ENCODE measurements at regions not wholly inside any gene's neighbourhood (a gene's known extent, or its start where the extent isn't known, plus 50 kb on each side); places are given as distances from the start of the nearest gene placed in this dataset.

- ChIA-PET CTCF (no interaction called here), RAD21 (ENCODE audit: low non-redundant PET in 1 of 2, low total read pairs in 2 of 2, uncharacterized antibody in 2 of 2, unreplicated experiment in 2 of 2) (no interaction called here), POLR2A (no interaction called here)
- Histone ChIP-seq H3K4me1 (ENCODE audit: control insufficient read depth in 1 of 2, insufficient read depth in 2 of 2, low read length in 2 of 2) (no peaks in the 10 kb centered on the region), H3K9me3 (ENCODE audit: control insufficient read depth in 1 of 2, insufficient read depth in 1 of 2, low read depth in 1 of 2, low read length in 2 of 2) (no peaks in the 10 kb centered on the region), H3K27ac (ENCODE audit: low read depth, low read length) (no peak overlapping the region), H3K4me2 (ENCODE audit: low read length) (no peak overlapping the region), H3K27me3 (ENCODE audit: insufficient read depth, low read length) (no peaks in the 10 kb centered on the region), H3K79me2 (ENCODE audit: insufficient read depth, low read length) (no peaks in the 10 kb centered on the region), H3K4me3 (replicated peaks in 1 of 2; ENCODE audit: low read depth in 1 of 2, low read length in 2 of 2) (no peak overlapping the region), H3K9ac (ENCODE audit: low read length) (no peak overlapping the region), H4K20me1 (ENCODE audit: insufficient read depth) (no peaks in the 10 kb centered on the region), H2AFZ (ENCODE audit: low read depth, low read length, poor library complexity, severe bottlenecking) (no peak overlapping the region), H3K9me2 (ENCODE audit: insufficient read depth) (no peaks in the 10 kb centered on the region), H3K36me3 (ENCODE audit: control insufficient read depth in 1 of 2, insufficient read depth in 2 of 2, low read length in 2 of 2) (no peaks in the 10 kb centered on the region)
- DNase-seq (ENCODE audit: low read depth, low spot score): no peak
- TF ChIP-seq MAX (IDR thresholded peaks at IDR 0.05): no peak
- no peak for TF ChIP-seq EZH2phosphoT487 (IDR thresholded peaks at IDR 0.05; ENCODE audit: borderline replicate concordance)
- TF ChIP-seq ZNF274 (IDR thresholded peaks at IDR 0.05; ENCODE audit: low read depth, low read length): no peak
- no peak for TF ChIP-seq YY1 (IDR thresholded peaks at IDR 0.05; ENCODE audit: extremely low read depth, insufficient replicate concordance, low read depth, low read length)
- no peak for TF ChIP-seq ZFX (IDR thresholded peaks at IDR 0.05)
- no peak for TF ChIP-seq TCF7L2 (IDR thresholded peaks at IDR 0.05; ENCODE audit: borderline replicate concordance, extremely low read depth, insufficient read depth, insufficient read length)
- no peak for TF ChIP-seq CBX3 (IDR thresholded peaks at IDR 0.05; ENCODE audit: low read depth)
- no peak for TF ChIP-seq RAD21 (IDR thresholded peaks at IDR 0.05; ENCODE audit: low read depth)
- intact Hi-C loops (cut with micrococcal nuclease): no loop called here
- no TSS peak for BruUV-seq (replicated peaks)
- no peak for ATAC-seq
Observed at GRCh38 chr18:1306641-1307040, 402.0 kb downstream of the ADCYAP1 start.

GRCh38 chr18:1308686-1309085 lies 404.0 kb downstream of the ADCYAP1 start:
- Histone ChIP-seq H3K4me3 (replicated peaks in 1 of 2; ENCODE audit: low read depth in 1 of 2, low read length in 2 of 2) (no peak overlapping the region), H2AFZ (ENCODE audit: low read depth, low read length, poor library complexity, severe bottlenecking) (no peak overlapping the region), H3K27me3 (ENCODE audit: insufficient read depth, low read length) (no peaks in the 10 kb centered on the region), H3K4me2 (ENCODE audit: low read length) (no peak overlapping the region), H3K79me2 (ENCODE audit: insufficient read depth, low read length) (no peaks in the 10 kb centered on the region), H3K9me2 (ENCODE audit: insufficient read depth) (no peaks in the 10 kb centered on the region), H3K27ac (ENCODE audit: low read depth, low read length) (no peak overlapping the region), H3K9ac (ENCODE audit: low read length) (no peak overlapping the region), H3K36me3 (ENCODE audit: control insufficient read depth in 1 of 2, insufficient read depth in 2 of 2, low read length in 2 of 2) (no peaks in the 10 kb centered on the region), H4K20me1 (ENCODE audit: insufficient read depth) (no peaks in the 10 kb centered on the region), H3K4me1 (ENCODE audit: control insufficient read depth in 1 of 2, insufficient read depth in 2 of 2, low read length in 2 of 2) (no peaks in the 10 kb centered on the region), H3K9me3 (ENCODE audit: control insufficient read depth in 1 of 2, insufficient read depth in 1 of 2, low read depth in 1 of 2, low read length in 2 of 2) (no peaks in the 10 kb centered on the region)
- no peak for ATAC-seq
- POLR2A ChIA-PET: no interaction called here
- intact Hi-C loops (cut with micrococcal nuclease): no loop called here
- RAD21 ChIA-PET (ENCODE audit: low non-redundant PET in 1 of 2, low total read pairs in 2 of 2, uncharacterized antibody in 2 of 2, unreplicated experiment in 2 of 2): no interaction called here
- DNase-seq (ENCODE audit: low read depth, low spot score): no peak
- CTCF ChIA-PET: no interaction called here
- no TSS peak for BruUV-seq (replicated peaks)
- TF ChIP-seq SIN3A (IDR thresholded peaks at IDR 0.05; ENCODE audit: low read depth) (no peak), CEBPB (IDR thresholded peaks at IDR 0.05; ENCODE audit: low read depth) (no peak), RAD21 (IDR thresholded peaks at IDR 0.05; ENCODE audit: low read depth) (no peak), ZFX (IDR thresholded peaks at IDR 0.05) (no peak), EZH2phosphoT487 (IDR thresholded peaks at IDR 0.05; ENCODE audit: borderline replicate concordance) (no peak), CTCF (IDR thresholded peaks at IDR 0.05 in 2 of 3, conservative IDR thresholded peaks at IDR 0.05 in 1 of 3; ENCODE audit: borderline replicate concordance in 1 of 3, insufficient read depth in 1 of 3, low read depth in 2 of 3, low read length in 2 of 3) (no peak), POLR2A (IDR thresholded peaks at IDR 0.05; ENCODE audit: borderline replicate concordance, extremely low read depth, insufficient read depth, insufficient read length) (no peak), REST (IDR thresholded peaks at IDR 0.05; ENCODE audit: low read depth) (no peak), ZNF274 (IDR thresholded peaks at IDR 0.05; ENCODE audit: low read depth, low read length) (no peak), EGR1 (IDR thresholded peaks at IDR 0.05; ENCODE audit: low read depth) (no peak)
